ENCODE measurements at regions not wholly inside any gene's neighbourhood (a gene's known extent, or its start where the extent isn't known, plus 50 kb on each side); places are given as distances from the start of the nearest gene placed in this dataset.

DNA sequence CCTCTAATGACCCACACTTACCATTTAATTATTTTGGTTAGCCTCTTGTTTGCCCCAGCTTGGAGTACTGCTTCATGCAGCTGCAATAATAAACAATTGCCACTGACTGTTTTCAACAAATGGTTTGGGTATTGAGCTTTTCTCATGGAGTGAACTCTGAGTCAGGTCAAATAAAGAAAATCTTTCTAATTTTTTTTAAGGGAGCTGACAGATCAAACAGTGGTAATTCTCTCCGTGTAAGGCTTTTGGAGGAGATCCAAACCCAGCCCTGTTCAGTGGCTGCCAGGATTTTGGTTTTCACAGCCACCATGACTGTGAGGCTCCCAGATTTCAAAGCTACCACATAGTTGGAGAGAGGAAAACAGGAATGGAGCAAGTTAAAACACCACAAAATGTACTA is 110.7 kb upstream of the EFNA5 start:
- no peak overlapping the region for H3K9ac ChIP-seq (ENCODE audit: low read depth, low read length)
- peaks cover 9% of the 10 kb centered on the region; the same call in 1 of the 2 replicates for H3K4me1 ChIP-seq (ENCODE audit: insufficient read depth, low read length)
- H3K36me3 ChIP-seq (ENCODE audit: insufficient read depth, low read length), result no peaks in the 10 kb centered on the region
- H3K9me3 ChIP-seq (ENCODE audit: control insufficient read depth, insufficient read depth, low read length), result peaks cover 8% of the 10 kb centered on the region; the same call in 1 of the 2 replicates

GRCh38 chr5:107779437-107779836 is 108.7 kb upstream of the EFNA5 start:
- Histone ChIP-seq H3K36me3 (ENCODE audit: insufficient read depth, low read length) (no peaks in the 10 kb centered on the region), H3K9ac (ENCODE audit: low read depth, low read length) (no peak overlapping the region), H3K4me1 (ENCODE audit: insufficient read depth, low read length) (peaks cover 9% of the 10 kb centered on the region; the same call in 1 of the 2 replicates), H3K9me3 (ENCODE audit: control insufficient read depth, insufficient read depth, low read length) (peaks cover 8% of the 10 kb centered on the region; the same call in 1 of the 2 replicates)

DNA sequence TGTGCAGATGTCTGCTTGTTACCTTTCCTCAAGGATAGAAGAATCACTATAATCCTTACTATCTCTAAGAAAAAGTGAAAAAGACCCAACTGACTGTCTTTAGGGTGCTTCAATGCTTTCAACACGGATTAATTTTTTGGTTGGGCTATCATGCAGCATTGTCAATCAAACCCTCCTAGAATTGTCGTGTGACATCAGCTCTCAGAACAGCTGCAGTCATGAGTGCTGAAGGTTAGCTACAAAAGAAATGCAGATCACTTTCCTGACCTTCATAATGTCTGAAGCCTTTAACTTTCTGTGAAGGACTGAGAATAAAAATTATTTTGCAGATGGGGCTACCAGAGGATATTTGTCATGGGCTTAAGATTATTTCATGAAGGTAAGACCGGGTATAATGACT is 107.9 kb upstream of the EFNA5 start:
- H3K9me3 ChIP-seq (ENCODE audit: control insufficient read depth, insufficient read depth, low read length), result peaks cover 8% of the 10 kb centered on the region; the same call in 1 of the 2 replicates
- H3K36me3 ChIP-seq (ENCODE audit: insufficient read depth, low read length), result no peaks in the 10 kb centered on the region
- peaks cover 9% of the 10 kb centered on the region; the same call in 1 of the 2 replicates for H3K4me1 ChIP-seq (ENCODE audit: insufficient read depth, low read length)
- H3K9ac ChIP-seq (ENCODE audit: low read depth, low read length), result no peak overlapping the region

DNA sequence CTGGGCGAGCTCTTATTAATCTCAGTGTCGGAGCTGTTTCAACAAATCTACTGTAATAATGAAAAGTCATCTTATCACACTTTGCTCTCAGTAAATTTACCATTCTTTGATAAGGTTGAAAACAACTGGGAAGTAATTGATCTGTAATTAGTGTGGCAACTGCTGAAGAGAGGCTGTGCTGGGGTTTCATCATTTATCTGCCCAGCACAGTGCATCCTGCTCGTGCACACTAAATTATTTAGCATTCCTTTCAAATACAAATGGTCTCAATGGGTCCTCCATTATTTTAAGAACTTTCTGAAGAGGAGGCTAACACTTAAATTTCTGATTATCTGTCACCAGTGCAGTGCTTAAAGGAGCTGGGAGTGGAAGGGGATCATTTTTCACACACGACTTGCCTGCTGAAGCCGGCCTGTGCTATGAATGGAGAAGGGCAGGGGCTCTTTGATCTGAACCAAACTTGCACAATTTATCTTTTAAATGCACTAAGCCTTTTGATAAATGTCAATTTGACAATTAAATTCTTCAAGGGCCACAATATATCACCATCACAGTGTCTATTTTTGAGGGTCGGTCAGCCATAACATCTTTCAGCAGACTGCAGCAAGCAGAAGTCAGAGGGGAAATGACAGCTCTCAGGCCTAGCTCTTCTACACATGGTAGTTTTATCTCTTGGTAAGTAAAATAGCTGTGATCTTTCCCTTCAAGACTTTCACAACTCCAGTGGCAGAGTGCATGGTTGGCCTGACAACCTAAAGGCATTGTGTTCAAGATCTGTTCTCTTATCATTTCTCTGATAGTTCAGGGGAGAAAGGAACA is 106.4 kb upstream of the EFNA5 start:
- peaks cover 8% of the 10 kb centered on the region; the same call in 1 of the 2 replicates for H3K9me3 ChIP-seq (ENCODE audit: control insufficient read depth, insufficient read depth, low read length)
- H3K36me3 ChIP-seq (ENCODE audit: insufficient read depth, low read length), result no peaks in the 10 kb centered on the region
- peaks cover 19% of the 10 kb centered on the region for H3K4me1 ChIP-seq (ENCODE audit: insufficient read depth, low read length)
- no peak overlapping the region for H3K9ac ChIP-seq (ENCODE audit: low read depth, low read length)

- Histone ChIP-seq H3K9me3 (ENCODE audit: control insufficient read depth, insufficient read depth, low read length) (peaks cover 8% of the 10 kb centered on the region; the same call in 1 of the 2 replicates), H3K36me3 (ENCODE audit: insufficient read depth, low read length) (no peaks in the 10 kb centered on the region), H3K4me1 (ENCODE audit: insufficient read depth, low read length) (peaks cover 25% of the 10 kb centered on the region), H3K9ac (ENCODE audit: low read depth, low read length) (no peak overlapping the region)
Observed at GRCh38 chr5:107776506-107776905, 105.8 kb upstream of the EFNA5 start.

GRCh38 chr5:107774316-107774715 is 103.6 kb upstream of the EFNA5 start:
- no peaks in the 10 kb centered on the region for H3K36me3 ChIP-seq (ENCODE audit: insufficient read depth, low read length)
- H3K4me1 ChIP-seq (ENCODE audit: insufficient read depth, low read length), result peaks cover 26% of the 10 kb centered on the region
- no peak overlapping the region for H3K9ac ChIP-seq (ENCODE audit: low read depth, low read length)
- no peaks in the 10 kb centered on the region for H3K9me3 ChIP-seq (ENCODE audit: control insufficient read depth, insufficient read depth, low read length)

- no peaks in the 10 kb centered on the region for H3K36me3 ChIP-seq (ENCODE audit: insufficient read depth, low read length)
- peaks cover 26% of the 10 kb centered on the region for H3K4me1 ChIP-seq (ENCODE audit: insufficient read depth, low read length)
- H3K9me3 ChIP-seq (ENCODE audit: control insufficient read depth, insufficient read depth, low read length), result no peaks in the 10 kb centered on the region
- H3K9ac ChIP-seq (ENCODE audit: low read depth, low read length), result no peak overlapping the region
Observed at GRCh38 chr5:107773479-107773878, 102.7 kb upstream of the EFNA5 start.

DNA sequence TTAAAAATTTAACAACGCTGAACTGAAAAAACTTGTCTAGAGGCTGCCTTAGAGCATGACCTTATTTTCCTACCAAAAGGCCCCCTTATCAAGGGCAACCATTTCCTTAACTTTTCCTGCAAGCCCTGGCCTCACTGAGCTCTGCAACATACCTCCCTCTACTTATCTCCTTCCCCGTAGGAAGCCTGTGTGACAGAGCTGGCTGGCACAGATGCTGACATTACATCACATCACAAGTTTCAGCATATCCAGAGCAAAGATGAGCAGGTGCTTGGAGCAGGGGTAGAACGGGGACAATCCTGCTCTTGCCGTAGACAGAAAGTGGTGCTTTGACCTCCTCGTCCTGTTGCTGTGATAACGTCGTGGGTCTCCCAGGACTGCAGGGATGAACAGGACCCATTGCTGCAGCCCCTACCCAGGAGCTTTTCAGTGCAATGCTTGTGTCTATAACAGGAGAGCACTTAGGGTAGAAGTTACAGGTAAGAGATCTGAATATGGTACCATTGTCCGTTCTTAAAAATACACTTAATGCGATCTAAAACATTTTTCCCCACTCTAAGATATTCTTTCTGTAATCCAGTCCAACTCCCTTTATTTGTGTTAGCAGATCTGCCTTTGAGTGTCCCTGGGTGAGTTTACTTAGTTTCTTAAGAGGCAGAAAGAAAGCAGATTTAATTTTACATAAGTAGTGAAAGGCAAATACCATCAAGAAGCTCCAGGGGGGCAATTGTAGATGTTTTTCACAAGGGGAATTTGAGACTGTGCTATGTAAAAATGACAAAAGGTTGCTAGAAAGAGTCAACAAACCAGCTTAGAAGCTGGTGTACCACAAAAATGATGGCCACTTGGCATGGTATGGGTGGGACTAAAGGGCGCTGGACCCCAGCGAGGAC is 101.9 kb upstream of the EFNA5 start:
- Histone ChIP-seq H3K36me3 (ENCODE audit: insufficient read depth, low read length) (no peaks in the 10 kb centered on the region), H3K9ac (ENCODE audit: low read depth, low read length) (no peak overlapping the region), H3K4me1 (ENCODE audit: insufficient read depth, low read length) (peaks cover 26% of the 10 kb centered on the region), H3K9me3 (ENCODE audit: control insufficient read depth, insufficient read depth, low read length) (no peaks in the 10 kb centered on the region)

GRCh38 chr5:107771926-107772325 is 101.2 kb upstream of the EFNA5 start:
- no peaks in the 10 kb centered on the region for H3K9me3 ChIP-seq (ENCODE audit: control insufficient read depth, insufficient read depth, low read length)
- no peaks in the 10 kb centered on the region for H3K36me3 ChIP-seq (ENCODE audit: insufficient read depth, low read length)
- no peak overlapping the region for H3K9ac ChIP-seq (ENCODE audit: low read depth, low read length)
- H3K4me1 ChIP-seq (ENCODE audit: insufficient read depth, low read length), result peaks cover 21% of the 10 kb centered on the region

DNA sequence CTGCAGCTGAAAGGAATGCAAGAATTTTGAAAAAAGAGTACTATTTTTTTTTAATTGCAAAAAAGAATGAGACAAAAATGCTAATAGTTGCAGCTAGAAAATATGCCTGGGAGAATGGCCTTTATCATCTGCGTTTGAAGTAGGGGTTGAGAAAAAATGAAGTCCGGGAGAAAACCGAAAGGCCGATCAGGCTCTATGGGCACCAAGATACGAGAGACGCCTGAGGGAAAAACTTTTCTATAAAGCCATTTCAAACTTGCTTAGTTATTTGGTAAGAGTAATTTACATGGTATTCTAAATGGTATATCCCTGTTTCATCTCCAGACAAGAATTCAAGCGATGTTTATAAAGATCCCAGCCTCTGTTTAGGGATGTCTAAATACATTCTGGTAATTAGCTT is 99.3 kb upstream of the EFNA5 start:
- Histone ChIP-seq H3K9me3 (ENCODE audit: control insufficient read depth, insufficient read depth, low read length) (no peaks in the 10 kb centered on the region), H3K36me3 (ENCODE audit: insufficient read depth, low read length) (no peaks in the 10 kb centered on the region), H3K4me1 (ENCODE audit: insufficient read depth, low read length) (peaks cover 17% of the 10 kb centered on the region), H3K9ac (ENCODE audit: low read depth, low read length) (no peak overlapping the region)

GRCh38 chr5:107769519-107769918 is 98.8 kb upstream of the EFNA5 start:
- H3K9ac ChIP-seq (ENCODE audit: low read depth, low read length), result no peak overlapping the region
- peaks cover 17% of the 10 kb centered on the region for H3K4me1 ChIP-seq (ENCODE audit: insufficient read depth, low read length)
- no peaks in the 10 kb centered on the region for H3K36me3 ChIP-seq (ENCODE audit: insufficient read depth, low read length)
- no peaks in the 10 kb centered on the region for H3K9me3 ChIP-seq (ENCODE audit: control insufficient read depth, insufficient read depth, low read length)

GRCh38 chr5:107766972-107767371 is 96.2 kb upstream of the EFNA5 start:
- Histone ChIP-seq H3K9ac (ENCODE audit: low read depth, low read length) (no peak overlapping the region), H3K36me3 (ENCODE audit: insufficient read depth, low read length) (no peaks in the 10 kb centered on the region), H3K9me3 (ENCODE audit: control insufficient read depth, insufficient read depth, low read length) (no peaks in the 10 kb centered on the region), H3K4me1 (ENCODE audit: insufficient read depth, low read length) (peaks cover 5% of the 10 kb centered on the region; the same call in 1 of the 2 replicates)

GRCh38 chr5:107766439-107766838 is 95.7 kb upstream of the EFNA5 start:
- no peaks in the 10 kb centered on the region for H3K9me3 ChIP-seq (ENCODE audit: control insufficient read depth, insufficient read depth, low read length)
- no peaks in the 10 kb centered on the region for H3K36me3 ChIP-seq (ENCODE audit: insufficient read depth, low read length)
- no peak overlapping the region for H3K9ac ChIP-seq (ENCODE audit: low read depth, low read length)
- H3K4me1 ChIP-seq (ENCODE audit: insufficient read depth, low read length), result no peaks in the 10 kb centered on the region; the same call in 1 of the 2 replicates

DNA sequence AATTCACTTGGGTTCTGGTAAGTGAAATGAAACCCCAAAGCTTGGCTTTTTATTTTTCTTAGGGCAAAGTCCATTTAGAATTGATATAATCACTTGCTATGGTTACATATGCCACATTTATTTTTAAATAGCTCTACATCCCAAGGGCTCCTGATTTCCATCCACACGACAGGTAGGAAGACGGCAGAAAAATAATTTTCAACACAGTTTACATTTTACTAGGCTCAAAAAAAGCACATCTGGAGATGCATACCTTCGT is 95.0 kb upstream of the EFNA5 start:
- Histone ChIP-seq H3K9me3 (ENCODE audit: control insufficient read depth, insufficient read depth, low read length) (no peaks in the 10 kb centered on the region), H3K9ac (ENCODE audit: low read depth, low read length) (no peak overlapping the region), H3K36me3 (ENCODE audit: insufficient read depth, low read length) (no peaks in the 10 kb centered on the region), H3K4me1 (ENCODE audit: insufficient read depth, low read length) (no peaks in the 10 kb centered on the region)
